ENCODE measurements at regions not wholly inside any gene's neighbourhood (a gene's known extent, or its start where the extent isn't known, plus 50 kb on each side); places are given as distances from the start of the nearest gene placed in this dataset.

DNA sequence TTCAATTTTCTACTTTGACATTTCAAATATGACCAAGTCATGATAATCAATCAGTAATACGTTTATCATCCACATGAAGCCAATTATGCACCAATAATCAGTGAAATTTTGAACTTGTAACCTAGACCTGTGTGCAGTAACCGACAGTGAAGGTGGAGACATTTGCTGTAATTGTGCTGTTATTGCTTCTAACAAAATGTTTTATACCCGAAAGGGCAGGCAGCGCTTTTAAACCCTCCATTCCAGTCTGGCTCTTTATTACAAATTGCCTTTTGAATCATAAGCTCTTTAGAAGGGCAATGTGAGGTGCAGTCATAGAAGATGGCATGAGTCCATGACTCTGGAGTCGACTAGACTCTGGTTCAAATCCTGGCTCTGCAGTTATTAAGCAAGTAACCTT is 135.7 kb downstream of the GXYLT1 start:
- TF ChIP-seq EZH2 (IDR thresholded peaks at IDR 0.05) (no peak), POLR2AphosphoS5 (IDR thresholded peaks at IDR 0.05; ENCODE audit: borderline replicate concordance, low read depth, low read length) (no peak), FOXP2 (optimal IDR thresholded peaks at IDR 0.05; ENCODE audit: control extremely low read depth, extremely low read length, insufficient read depth) (no peak)

All from SK-N-MC (cell line).